PC-3 (cell line): ENCODE measurements at regions not wholly inside any gene's neighbourhood (a gene's known extent, or its start where the extent isn't known, plus 50 kb on each side); places are given as distances from the start of the nearest gene placed in this dataset.

Experiments
- EZH2 ChIP-seq: fragments of 300-600 bp; sonication (generic); IDR thresholded peaks from one replicate; pipeline ENCODE4 v1.6.1; 2017; ENCODE audit warnings: antibody characterized with exemption, mild to moderate bottlenecking, low read length; ENCODE audit not compliant: unreplicated experiment
- TF ChIP-seq, protein P1 (sequence below): fragments of 300-600 bp; sonication (generic); conservative IDR thresholded peaks from 2 replicates; pipeline ENCODE4 v1.5.1; 2017; ENCODE audit warnings: antibody characterized with exemption, low read depth, mild to moderate bottlenecking, low read length

GRCh38 chr7:131131746-131132431, 195.8 kb upstream of the MKLN1 start:
- TF ChIP-seq, protein P1, sequence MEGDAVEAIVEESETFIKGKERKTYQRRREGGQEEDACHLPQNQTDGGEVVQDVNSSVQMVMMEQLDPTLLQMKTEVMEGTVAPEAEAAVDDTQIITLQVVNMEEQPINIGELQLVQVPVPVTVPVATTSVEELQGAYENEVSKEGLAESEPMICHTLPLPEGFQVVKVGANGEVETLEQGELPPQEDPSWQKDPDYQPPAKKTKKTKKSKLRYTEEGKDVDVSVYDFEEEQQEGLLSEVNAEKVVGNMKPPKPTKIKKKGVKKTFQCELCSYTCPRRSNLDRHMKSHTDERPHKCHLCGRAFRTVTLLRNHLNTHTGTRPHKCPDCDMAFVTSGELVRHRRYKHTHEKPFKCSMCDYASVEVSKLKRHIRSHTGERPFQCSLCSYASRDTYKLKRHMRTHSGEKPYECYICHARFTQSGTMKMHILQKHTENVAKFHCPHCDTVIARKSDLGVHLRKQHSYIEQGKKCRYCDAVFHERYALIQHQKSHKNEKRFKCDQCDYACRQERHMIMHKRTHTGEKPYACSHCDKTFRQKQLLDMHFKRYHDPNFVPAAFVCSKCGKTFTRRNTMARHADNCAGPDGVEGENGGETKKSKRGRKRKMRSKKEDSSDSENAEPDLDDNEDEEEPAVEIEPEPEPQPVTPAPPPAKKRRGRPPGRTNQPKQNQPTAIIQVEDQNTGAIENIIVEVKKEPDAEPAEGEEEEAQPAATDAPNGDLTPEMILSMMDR, result no peak
- no peak for TF ChIP-seq EZH2
